ENCODE measurements at regions not wholly inside any gene's neighbourhood (a gene's known extent, or its start where the extent isn't known, plus 50 kb on each side); places are given as distances from the start of the nearest gene placed in this dataset.

DNA sequence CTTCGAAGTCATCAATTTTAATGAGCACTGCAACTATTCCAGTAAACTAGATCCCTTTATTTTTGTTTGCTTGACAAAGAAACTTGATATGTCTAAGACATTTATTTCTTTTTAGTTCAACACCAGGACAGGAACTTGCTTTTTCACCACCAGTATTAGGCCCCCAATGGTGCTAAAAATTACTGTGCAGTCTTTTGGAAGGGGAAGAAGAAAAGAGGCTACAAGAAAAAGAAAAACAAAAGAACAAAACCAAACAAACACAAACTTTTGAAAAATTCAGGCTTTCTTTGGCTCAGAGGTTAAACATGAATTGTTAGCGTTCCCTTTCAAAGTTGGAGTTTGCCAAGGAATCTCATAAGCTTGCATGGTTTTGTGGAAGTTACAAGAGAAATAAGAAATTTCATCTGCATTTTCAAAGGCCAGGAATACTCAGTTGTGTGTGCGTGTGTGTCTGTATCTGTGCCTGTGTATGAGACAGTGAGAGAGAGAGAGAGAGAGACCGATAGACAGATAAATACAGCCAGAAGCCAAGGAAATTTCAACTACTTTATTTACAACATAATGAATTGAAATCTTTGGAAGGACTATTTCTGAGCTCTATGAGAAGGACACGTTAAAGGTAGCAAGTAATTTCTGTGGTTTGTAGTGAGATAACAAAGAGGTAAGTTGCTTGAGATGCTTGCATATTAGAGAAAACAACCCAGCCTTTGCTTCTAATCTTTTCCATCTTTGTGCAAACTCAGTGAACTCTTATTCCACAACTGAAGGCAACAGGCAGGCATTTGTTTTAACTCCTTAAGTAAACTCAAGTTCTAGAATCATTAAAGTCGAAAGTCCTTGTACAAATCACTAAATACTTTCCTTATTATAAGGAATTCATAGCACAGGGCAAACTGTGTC is 171.0 kb upstream of the CITED2 start:
- H3K4me1 Mint-ChIP-seq (ENCODE audit: low read depth, unreplicated experiment): peaks cover 6% of the 10 kb centered on the region
- Histone ChIP-seq H3K4me3 (ENCODE audit: insufficient read depth, low read depth, low read length) (no peak overlapping the region), H3K9ac (ENCODE audit: low read length) (no peak overlapping the region), H3K79me2 (ENCODE audit: insufficient read depth, low read length) (no peaks in the 10 kb centered on the region), H3K9me3 (ENCODE audit: insufficient read depth, low read depth, low read length) (no peaks in the 10 kb centered on the region), H3K4me2 (ENCODE audit: low read length) (no peak overlapping the region), H3K4me1 (ENCODE audit: insufficient read depth, low read length) (peaks cover 10% of the 10 kb centered on the region), H3K27ac (ENCODE audit: low read depth, low read length) (no peak overlapping the region), H3K36me3 (ENCODE audit: insufficient read depth, low read length) (no peaks in the 10 kb centered on the region), H4K20me1 (ENCODE audit: insufficient read depth, low read length) (no peaks in the 10 kb centered on the region), H3K27me3 (ENCODE audit: insufficient read depth, low read length) (no peaks in the 10 kb centered on the region), H2AFZ (ENCODE audit: low read depth, low read length) (peak overlapping the region; percentile 20)
- no peaks in the 10 kb centered on the region for H3K27me3 Mint-ChIP-seq (ENCODE audit: low read depth, unreplicated experiment)
- FAIRE-seq: no peak
- H3K36me3 Mint-ChIP-seq (ENCODE audit: low read depth, unreplicated experiment): no peaks in the 10 kb centered on the region
- TF ChIP-seq EZH2 (IDR thresholded peaks at IDR 0.05; ENCODE audit: insufficient read depth, low read length) (no peak), CTCF (IDR thresholded peaks at IDR 0.05; ENCODE audit: insufficient read depth, low read depth, low read length) (no peak)
- H3K27ac Mint-ChIP-seq (ENCODE audit: unreplicated experiment): no peak overlapping the region
- no peak overlapping the region for H3K4me3 Mint-ChIP-seq (ENCODE audit: unreplicated experiment)
- peak; percentile 40 for DNase-seq (ENCODE audit: low read depth)
- peaks cover 2% of the 10 kb centered on the region for H3K9me3 Mint-ChIP-seq (ENCODE audit: unreplicated experiment)

GRCh38 chr6:139544701-139545057 is 170.2 kb upstream of the CITED2 start:
- H3K4me2 ChIP-seq (ENCODE audit: low read length): no peak overlapping the region
- H3K27ac Mint-ChIP-seq (ENCODE audit: unreplicated experiment): no peak overlapping the region
- H3K27ac ChIP-seq (ENCODE audit: low read depth, low read length): no peak overlapping the region
- H3K36me3 Mint-ChIP-seq (ENCODE audit: low read depth, unreplicated experiment): no peaks in the 10 kb centered on the region
- no peaks in the 10 kb centered on the region for H4K20me1 ChIP-seq (ENCODE audit: insufficient read depth, low read length)
- no peak for FAIRE-seq
- H3K27me3 Mint-ChIP-seq (ENCODE audit: low read depth, unreplicated experiment): no peaks in the 10 kb centered on the region
- no peaks in the 10 kb centered on the region for H3K27me3 ChIP-seq (ENCODE audit: insufficient read depth, low read length)
- no peak for TF ChIP-seq EZH2 (IDR thresholded peaks at IDR 0.05; ENCODE audit: insufficient read depth, low read length)
- no peak for TF ChIP-seq CTCF (IDR thresholded peaks at IDR 0.05; ENCODE audit: insufficient read depth, low read depth, low read length)
- H3K9ac ChIP-seq (ENCODE audit: low read length): no peak overlapping the region
- no peaks in the 10 kb centered on the region for H3K79me2 ChIP-seq (ENCODE audit: insufficient read depth, low read length)
- H2AFZ ChIP-seq (ENCODE audit: low read depth, low read length): no peak overlapping the region
- no peak overlapping the region for H3K4me3 Mint-ChIP-seq (ENCODE audit: unreplicated experiment)
- peaks cover 12% of the 10 kb centered on the region for H3K4me1 Mint-ChIP-seq (ENCODE audit: low read depth, unreplicated experiment)
- H3K4me3 ChIP-seq (ENCODE audit: insufficient read depth, low read depth, low read length): no peak overlapping the region
- H3K9me3 ChIP-seq (ENCODE audit: insufficient read depth, low read depth, low read length): no peaks in the 10 kb centered on the region
- DNase-seq (ENCODE audit: low read depth): peak; percentile 29
- peaks cover 2% of the 10 kb centered on the region for H3K9me3 Mint-ChIP-seq (ENCODE audit: unreplicated experiment)
- peaks cover 17% of the 10 kb centered on the region for H3K4me1 ChIP-seq (ENCODE audit: insufficient read depth, low read length)
- no peaks in the 10 kb centered on the region for H3K36me3 ChIP-seq (ENCODE audit: insufficient read depth, low read length)

- H3K36me3 Mint-ChIP-seq (ENCODE audit: low read depth, unreplicated experiment): no peaks in the 10 kb centered on the region
- Histone ChIP-seq H3K4me2 (ENCODE audit: low read length) (no peak overlapping the region), H3K9me3 (ENCODE audit: insufficient read depth, low read depth, low read length) (no peaks in the 10 kb centered on the region), H3K27ac (ENCODE audit: low read depth, low read length) (no peak overlapping the region), H3K4me1 (ENCODE audit: insufficient read depth, low read length) (peaks cover 24% of the 10 kb centered on the region), H3K9ac (ENCODE audit: low read length) (no peak overlapping the region), H3K4me3 (ENCODE audit: insufficient read depth, low read depth, low read length) (no peak overlapping the region), H3K36me3 (ENCODE audit: insufficient read depth, low read length) (no peaks in the 10 kb centered on the region), H2AFZ (ENCODE audit: low read depth, low read length) (no peak overlapping the region), H3K79me2 (ENCODE audit: insufficient read depth, low read length) (no peaks in the 10 kb centered on the region), H3K27me3 (ENCODE audit: insufficient read depth, low read length) (no peaks in the 10 kb centered on the region), H4K20me1 (ENCODE audit: insufficient read depth, low read length) (no peaks in the 10 kb centered on the region)
- TF ChIP-seq EZH2 (IDR thresholded peaks at IDR 0.05; ENCODE audit: insufficient read depth, low read length) (no peak), CTCF (IDR thresholded peaks at IDR 0.05; ENCODE audit: insufficient read depth, low read depth, low read length) (no peak)
- H3K4me3 Mint-ChIP-seq (ENCODE audit: unreplicated experiment): no peak overlapping the region
- peaks cover 2% of the 10 kb centered on the region for H3K9me3 Mint-ChIP-seq (ENCODE audit: unreplicated experiment)
- no peak overlapping the region for H3K27ac Mint-ChIP-seq (ENCODE audit: unreplicated experiment)
- no peak for FAIRE-seq
- H3K4me1 Mint-ChIP-seq (ENCODE audit: low read depth, unreplicated experiment): peaks cover 13% of the 10 kb centered on the region
- no peaks in the 10 kb centered on the region for H3K27me3 Mint-ChIP-seq (ENCODE audit: low read depth, unreplicated experiment)
- DNase-seq (ENCODE audit: low read depth): no peak
These were observed 167.9 kb upstream of the CITED2 start for GRCh38 chr6:139542351-139542750.
